GM19455 (cell line): ENCODE measurements at regions not wholly inside any gene's neighbourhood (a gene's known extent, or its start where the extent isn't known, plus 50 kb on each side); places are given as distances from the start of the nearest gene placed in this dataset.
"Not testable (repeated sequence)": the region's sequence is repeated elsewhere in the genome, so short reads cannot be mapped to it uniquely, and the experiment has no call there.

Experiments
- ATAC-seq: cut with Tn5 transposase; IDR thresholded peaks from one replicate; pipeline ENCODE4 v1.9.1; 2021; ENCODE audit not compliant: unreplicated experiment

DNA sequence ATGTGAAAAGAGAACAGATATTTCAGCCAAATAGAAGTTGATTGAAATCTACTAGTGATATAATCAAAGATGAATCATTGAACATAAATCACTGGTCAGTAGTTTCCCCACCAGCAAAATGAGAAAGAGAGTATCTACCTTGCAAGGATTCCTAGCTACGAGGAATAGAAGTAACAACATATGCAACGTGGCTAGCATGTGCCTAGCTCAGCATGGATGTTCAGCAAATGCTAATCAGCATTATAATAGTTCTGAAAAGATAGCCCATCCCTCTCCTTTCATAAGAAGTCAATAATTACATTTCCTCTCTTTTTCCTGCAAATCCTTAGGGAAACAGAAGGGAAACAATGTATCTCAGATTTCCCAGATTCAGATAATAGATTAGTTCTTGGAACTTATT is 417.2 kb downstream of the SATB2 start:
- ATAC-seq: no peak

DNA sequence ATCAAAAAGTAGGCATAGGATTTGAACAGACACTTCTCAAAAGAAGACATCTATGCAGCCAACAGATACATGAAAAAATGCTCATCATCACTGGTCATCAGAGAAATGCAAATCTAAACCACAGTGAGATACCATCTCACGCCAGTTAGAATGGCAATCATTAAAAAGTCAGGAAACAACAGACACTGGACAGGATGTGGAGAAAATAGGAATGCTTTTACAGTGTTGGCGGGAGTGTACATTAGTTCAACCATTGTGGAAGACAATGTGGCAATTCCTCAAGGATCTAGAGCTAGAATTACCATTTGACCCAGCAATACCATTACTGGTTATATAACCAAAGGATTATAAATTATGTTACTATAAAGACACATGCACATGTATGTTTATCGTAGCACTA is 424.0 kb downstream of the SATB2 start:
- not testable (repeated sequence) for ATAC-seq

DNA sequence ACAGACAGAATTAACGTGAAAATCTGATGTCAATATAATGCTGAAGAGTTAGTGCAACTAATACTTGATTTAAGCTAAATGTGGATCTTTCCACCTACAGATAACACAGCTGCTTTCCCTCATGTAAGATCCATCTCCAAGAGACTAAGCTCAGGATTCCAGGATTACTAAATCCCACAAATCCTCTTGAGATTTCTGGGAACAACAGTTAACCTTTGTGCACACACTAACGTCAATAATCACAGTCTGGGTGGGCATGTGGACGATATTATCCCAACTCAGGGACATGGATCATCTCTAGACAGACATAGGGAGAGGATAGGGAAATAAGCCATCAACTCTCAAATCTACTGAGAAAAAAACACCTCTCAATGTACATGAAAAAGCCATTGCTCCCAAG is 432.6 kb downstream of the SATB2 start:
- no peak for ATAC-seq

DNA sequence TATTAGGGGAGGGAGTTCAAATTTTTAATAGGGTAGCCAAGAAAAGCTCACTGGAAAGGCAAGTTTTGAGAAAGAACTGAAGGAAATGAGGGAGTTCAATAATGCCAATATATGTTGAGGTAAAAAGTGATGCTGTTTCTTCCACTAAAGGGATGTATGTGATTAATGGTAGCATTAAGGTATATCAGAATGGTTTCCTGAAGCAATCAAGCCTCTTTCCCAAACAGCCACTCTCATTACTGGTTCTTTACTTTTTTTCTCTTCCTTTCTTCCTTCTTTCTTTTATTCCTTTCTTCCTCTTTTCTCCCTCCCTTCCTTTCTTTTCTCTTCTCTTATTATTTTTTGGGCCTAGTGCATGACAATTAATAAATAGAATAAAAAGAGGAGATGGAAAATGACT is 433.5 kb downstream of the SATB2 start:
- no peak for ATAC-seq

DNA sequence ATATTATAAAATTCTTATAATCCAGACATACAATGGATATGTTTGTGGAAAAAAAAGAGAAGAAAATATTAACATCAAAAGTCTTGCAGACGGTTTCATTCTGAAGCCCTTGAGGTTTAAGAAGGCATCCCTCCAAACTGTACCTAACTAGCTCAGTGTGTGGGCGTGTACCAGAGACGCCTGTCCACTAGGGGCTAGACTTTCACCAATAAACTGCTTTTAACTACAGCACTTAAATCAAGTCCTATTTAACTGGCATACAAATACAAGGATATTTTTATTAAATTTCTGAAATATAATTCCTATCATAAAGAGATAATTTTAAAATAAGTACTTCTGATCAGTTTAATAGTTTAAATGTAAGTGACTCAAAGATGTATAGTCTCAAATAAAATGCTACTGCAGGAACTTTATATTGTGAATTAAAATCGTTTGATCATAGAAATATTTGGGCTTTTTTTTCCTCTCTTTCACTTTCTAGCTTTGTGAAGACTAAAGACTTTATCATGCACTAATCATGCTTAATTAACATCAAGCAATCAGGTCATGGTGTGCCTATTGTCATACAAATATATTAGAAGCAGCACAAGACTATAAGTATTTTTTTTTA is 437.7 kb downstream of the SATB2 start:
- no peak for ATAC-seq

DNA sequence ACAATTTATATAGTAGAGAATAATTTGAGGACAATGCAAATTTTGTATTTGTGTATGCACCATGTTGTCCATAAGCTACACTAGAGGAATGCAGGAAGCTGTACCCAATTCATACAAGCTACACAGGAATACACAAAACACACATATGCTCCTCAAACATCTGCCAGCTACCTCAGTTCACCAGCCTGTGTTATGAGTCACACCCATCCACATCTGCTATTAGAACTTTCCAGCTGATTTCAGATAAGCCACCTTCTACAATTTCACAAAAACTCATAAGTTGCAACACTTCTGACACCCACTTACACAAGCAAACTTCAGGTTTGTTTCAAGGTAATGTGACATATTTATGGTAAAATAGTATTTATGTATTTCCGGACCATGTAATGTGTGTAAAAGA is 438.9 kb downstream of the SATB2 start:
- no peak for ATAC-seq

DNA sequence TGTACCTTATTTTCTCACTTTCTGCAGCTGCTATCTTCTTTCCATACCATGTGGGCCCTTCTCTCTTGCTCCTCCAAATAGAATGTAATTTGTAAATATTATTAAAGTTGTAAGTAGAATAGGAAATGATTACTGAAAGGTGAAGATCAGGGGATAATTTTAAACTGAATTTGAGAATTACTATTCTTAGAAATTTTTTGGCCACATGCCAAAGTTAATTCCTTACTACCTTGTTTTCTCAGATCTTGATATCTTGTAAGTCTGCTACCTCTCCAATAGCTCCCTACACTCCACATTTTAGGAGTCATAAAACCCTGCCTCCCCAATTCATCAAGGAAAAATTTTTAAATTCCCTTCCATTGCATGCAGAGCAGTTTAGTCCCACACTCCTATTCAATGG is 442.7 kb downstream of the SATB2 start:
- no peak for ATAC-seq

DNA sequence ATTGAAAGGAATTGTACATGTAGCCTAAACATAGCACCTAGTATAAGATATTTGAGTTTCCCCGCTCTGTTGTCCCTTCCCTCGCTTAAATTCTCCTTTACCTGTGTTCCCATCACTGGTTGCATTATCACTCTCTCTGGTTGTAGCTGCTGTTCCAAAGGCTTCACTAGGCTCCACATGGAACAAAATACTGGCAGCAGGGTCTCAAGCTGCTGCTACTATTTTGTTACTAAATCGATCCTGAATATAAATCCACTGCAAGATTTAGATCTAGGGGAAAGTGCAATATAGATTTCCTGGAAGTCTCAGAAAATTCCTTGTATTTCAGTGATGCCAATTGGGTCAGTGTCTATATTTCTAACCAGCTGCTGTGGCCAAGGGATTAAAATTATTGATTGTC is 443.5 kb downstream of the SATB2 start:
- ATAC-seq: no peak

DNA sequence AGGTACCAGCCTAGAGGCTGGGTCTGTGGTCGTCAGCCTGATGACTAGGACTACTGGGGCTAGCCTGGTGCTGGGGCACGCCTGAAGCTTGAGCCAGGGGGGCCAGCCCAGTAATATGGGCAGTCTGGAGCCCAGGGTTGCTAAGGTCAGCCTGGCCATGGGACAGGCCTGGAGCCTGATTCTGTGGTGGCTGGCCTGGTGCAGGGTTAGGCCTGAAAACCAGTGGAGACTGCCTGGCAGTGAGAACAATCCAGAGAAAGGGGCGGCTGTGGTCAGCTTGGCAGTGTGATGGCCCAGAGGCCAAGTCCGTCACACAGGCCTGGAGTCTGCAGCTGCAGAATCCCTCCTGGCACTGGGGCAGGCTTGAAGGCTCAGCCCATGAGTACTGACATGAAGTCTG is 445.8 kb downstream of the SATB2 start:
- ATAC-seq: no peak

DNA sequence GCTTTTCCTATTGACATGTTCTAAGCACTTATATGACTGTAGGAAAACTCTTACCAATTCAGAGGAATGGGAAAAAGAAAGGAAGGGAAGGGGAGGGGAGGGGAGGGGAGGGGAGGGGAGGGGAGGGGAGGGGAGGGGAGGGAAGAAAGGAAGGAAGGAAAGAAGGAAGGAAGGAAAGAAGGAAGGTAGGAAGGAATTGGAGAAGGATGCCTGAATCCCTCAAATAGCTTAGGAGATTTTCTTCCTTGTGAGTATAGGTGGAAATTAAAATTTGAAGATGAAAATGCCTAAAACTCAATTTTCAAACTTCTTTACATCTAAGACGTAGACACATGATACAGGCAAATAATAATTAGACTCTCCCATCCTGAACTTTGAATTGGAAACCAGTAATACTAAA is 463.1 kb downstream of the SATB2 start:
- ATAC-seq: no peak

DNA sequence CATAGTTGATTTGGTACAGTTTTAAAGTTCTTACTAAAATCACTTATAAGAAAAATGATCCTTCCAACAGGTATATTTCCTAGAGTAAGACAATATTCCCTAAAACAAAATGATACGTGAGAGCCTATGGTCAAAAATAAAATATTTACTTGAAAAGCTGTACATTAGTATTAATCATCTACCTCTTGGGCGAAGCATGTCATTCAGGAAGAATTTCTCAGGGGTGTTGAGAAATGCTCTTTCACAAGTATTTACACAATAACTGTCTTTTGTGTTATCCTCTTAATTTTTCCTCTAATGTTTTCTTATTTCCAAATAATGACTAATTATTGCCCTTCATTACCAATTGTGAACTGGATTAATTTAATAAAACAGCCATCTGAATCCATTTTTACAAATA is 466.3 kb downstream of the SATB2 start:
- no peak for ATAC-seq

DNA sequence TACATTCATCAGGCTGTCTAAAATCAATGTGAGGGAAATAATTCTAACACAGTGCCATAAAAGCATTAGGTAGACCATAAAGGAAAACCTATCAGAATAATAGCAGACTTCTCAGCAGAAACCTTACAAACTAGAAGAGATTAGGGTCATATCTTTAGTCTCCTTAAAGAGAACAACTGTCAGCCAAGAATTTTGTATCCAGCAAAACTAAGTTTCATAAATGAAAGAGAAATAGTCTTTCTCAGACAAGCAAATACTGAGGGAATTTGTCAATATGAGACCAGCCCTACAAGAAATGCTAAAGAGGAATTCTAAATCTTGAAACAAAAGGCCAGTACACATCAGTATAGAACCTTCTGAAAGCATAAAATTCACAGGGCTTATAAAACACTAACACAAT is 482.0 kb downstream of the SATB2 start:
- no peak for ATAC-seq

DNA sequence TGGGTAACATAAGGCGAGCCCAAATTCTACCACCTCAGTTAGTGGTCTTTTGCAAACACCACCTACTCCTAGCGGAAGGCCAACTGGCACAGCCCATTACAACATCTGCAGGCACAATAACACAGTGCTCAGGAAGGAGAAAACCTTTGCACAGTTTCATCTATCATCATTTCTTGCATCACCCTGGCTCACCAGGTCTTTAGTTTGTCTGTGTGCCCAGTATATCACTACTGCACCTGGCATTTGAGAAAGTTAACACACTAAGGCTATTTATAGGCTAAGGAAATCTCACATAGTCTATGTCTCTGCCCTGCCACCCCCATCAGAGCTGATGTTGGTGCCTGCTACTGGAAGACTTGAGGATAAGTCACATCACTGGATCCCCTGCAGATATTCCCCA is 484.0 kb downstream of the SATB2 start:
- ATAC-seq: no peak

DNA sequence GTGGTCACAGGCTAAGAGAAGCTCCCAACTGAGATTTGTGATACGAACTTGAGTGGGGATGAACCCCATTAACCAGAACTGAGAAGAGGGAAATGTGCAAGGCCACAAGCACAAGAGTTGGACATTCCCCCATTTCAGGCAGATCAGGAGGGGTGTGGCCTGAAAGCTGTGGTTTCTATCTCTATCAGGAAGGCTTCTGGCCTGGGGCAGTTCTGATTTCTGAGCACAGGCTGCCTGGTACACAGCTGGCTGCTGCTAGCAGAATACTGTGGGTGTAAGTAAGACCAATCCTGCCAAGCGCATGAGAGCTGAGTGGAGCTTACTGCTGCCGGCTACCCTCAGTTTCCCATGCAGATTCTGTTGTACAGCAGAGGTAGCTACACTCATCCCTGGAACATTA is 484.6 kb downstream of the SATB2 start:
- no peak for ATAC-seq

DNA sequence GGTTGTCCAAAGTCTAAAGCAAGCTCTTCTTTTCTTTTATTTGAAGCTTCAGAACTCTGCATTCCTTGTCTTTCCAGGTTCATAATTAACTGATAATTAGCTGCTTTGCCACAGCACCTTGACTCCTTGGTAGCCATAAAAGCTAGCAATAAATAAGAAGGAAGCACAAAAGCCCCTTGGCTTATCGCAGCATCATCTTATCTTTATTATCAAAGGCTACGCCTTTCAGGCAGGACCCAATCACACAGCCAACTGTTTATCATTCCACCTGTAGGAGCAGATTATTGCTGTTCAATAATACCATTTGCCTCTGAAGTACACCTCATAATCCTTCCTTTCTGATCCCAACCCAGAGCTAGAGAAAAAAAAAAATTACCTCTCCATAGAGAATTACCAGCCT is 489.2 kb downstream of the SATB2 start:
- ATAC-seq: no peak

DNA sequence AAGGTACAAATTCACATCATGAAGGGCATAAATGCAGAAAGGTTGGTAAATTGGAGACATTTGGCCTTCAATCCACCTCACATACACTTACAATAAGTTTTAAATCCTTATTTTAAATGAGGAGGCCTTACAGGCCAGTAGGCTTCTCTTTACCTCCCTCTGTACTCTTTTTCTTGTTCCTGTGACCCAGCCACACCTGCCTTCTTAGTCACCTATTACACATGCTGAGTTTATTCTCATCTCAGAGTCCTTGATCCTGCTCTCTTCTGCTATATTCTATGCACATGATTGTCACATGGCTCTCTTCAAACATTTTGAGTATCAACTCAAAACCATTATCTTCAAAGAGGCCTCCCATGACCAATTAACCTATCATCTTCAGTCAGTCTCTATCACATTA is 491.5 kb downstream of the SATB2 start:
- no peak for ATAC-seq

DNA sequence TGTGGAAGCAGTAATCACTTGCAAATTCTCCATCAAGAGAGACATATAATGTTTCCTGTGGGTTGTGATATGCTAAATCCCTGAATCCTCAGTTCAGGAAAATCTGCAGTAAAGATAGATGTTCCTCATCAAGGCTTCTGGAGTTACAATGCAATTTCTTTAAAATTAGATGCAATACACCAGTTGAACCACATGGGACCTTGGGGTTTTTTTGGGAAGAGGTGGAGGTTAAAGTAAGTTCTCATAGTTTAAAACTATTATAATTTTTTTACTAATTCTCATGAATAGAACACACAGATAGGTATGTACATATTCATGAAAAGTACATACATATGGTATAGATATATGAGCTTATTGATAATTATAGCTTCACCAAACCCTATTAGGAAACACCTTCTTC is 496.2 kb downstream of the SATB2 start:
- no peak for ATAC-seq

DNA sequence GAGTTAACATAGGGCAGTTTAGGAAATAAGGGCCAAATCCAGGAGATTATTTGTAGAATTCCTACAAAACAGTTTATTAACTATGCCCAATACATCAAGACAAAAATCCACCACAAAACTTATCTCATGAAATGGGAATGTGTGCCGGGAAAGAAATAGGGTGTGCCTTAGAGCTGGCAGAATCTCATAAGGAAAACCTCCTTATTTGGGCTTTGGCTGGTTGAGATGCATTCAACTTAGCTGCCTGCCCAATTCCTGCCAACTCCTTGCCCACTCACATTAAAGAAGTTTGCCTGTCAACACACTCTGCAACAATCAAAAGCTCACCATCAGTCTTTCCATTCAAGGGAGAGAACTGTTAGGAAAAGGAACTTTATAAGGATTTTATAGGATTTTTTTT is 500.6 kb downstream of the SATB2 start:
- ATAC-seq: no peak

DNA sequence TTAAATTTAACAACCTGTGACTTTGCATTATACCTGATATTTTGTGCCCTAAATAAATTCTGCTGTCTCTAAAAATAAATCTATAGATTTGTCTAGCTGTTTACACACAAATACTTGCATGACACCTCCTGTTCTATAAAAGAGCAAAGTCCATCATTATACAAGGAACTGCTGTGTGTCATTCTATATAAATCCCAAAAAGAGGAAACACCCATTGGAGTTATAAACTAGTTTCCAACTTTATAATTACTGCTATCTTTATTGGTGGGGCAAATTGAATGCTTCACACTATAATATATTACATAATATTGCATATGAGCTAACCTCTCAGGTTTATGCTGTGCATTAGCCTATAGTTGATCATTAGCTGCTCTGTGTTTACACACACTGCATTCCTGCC is 504.4 kb downstream of the SATB2 start:
- ATAC-seq: no peak

DNA sequence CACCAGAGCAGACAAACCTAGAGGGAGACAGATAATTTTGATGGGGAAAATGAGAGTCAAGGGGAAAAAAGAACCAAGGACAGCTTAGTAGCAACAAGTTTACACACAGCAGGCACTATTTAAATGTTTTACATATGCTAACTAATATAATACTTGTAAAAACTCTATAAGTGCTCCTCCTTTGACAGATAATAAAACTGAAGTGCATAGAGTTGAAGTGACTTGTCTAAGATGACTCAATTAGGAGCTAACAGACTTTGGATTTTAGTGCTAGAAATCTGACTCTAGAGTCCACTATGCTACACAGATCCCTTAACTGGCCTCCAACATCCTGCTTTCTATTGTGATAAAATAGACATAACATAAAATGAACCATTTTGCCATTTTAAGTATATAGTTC is 506.9 kb downstream of the SATB2 start:
- no peak for ATAC-seq

DNA sequence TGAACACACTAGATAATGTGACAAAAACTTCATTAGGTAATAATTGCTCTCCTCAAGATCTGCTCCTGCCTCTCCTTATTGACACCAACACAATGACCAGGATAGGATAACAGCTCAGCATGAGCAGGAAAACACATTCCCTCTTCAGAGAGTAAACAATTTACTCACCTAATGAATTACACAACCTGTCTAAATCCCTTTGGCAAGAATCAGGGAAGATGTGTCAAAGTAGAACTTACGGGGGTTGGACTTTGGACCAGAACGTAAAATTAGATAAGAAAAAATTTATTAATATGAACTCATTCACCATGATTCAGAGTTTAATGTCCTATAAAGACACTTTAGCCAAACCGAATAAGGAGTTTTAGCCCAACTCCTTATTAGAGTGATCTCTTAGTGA is 512.2 kb downstream of the SATB2 start:
- no peak for ATAC-seq

DNA sequence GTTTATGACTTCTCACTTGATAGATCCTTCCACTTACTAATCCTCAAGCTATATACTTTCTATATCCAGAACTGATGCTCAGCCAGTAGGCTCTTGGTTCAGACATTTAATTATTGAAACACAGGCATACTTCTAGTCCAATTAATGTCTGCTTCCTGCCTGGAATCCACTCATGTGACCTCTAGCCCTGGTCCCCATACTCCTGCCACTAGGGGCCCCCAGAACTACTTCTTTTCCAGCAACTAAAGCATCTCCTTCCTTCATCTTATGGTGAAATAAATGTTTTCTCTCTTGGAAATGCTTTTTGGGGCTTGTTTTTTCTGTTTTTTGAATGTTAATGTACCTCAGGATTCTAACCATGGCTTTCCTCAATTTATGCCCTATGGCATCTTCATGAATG is 527.6 kb downstream of the SATB2 start:
- ATAC-seq: no peak

DNA sequence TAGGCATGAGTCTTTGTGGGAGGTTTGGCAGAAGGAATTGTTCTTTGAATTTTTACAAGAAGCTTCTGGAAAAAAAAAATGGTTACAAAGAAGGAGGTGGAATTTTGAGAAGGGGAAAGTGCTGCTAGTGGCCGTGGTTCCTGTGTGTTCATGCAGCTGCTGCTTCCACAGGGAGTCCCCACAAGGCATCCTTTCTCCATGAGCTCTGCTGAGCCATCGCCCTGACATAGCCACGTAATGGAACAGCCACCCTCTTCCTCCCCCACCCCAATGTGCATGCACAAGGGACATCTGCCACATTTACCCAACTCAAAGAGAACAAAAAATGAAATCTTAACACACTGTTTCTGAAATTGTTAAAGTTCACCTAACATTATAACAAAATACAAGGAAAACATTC is 529.7 kb downstream of the SATB2 start:
- no peak for ATAC-seq
